Peyer's patch (tissue), 4 donors: ENCODE measurements at regions not wholly inside any gene's neighbourhood (a gene's known extent, or its start where the extent isn't known, plus 50 kb on each side); places are given as distances from the start of the nearest gene placed in this dataset.

ENCODE experiments used
- CTCF ChIP-seq, 6 experiments: fragments of 450-650 bp in 4 of 6; fragments of 200-600 bp in 2 of 6; sonication (generic) in 1 of 6; IDR thresholded peaks; one replicate each; pipeline ENCODE4 v1.5.1; 2017 to 2019; ENCODE audit warnings: antibody characterized with exemption in 6 of 6, mild to moderate bottlenecking in 3 of 6, moderate library complexity in 1 of 6
- POLR2A ChIP-seq, 2 donors: fragments of 450-650 bp; IDR thresholded peaks; one replicate each; pipeline ENCODE4 v1.5.1; 2017; ENCODE audit warnings: antibody characterized with exemption in 2 of 2, mild to moderate bottlenecking in 2 of 2, moderate library complexity in 2 of 2

GRCh38 chr9:78468231-78468630, 171.3 kb downstream of the PSAT1 start:
- no peak for TF ChIP-seq CTCF (IDR thresholded peaks at IDR 0.05)
- no peak for TF ChIP-seq POLR2A (IDR thresholded peaks at IDR 0.05)
